ENCODE measurements at regions not wholly inside any gene's neighbourhood (a gene's known extent, or its start where the extent isn't known, plus 50 kb on each side); places are given as distances from the start of the nearest gene placed in this dataset.

GRCh38 chr18:61606068-61606660, 272.9 kb downstream of the CDH20 start:
- 75% methylated on average over 17 of the region's 17 CpGs for WGBS (ENCODE audit: insufficient coverage)
- H3K4me3 ChIP-seq (ENCODE audit: low read length): no peak overlapping the region
- ATAC-seq: no peak

GRCh38 chr18:61605376-61606067, 272.3 kb downstream of the CDH20 start:
- DNase-seq: no peak
- no peaks in the 10 kb centered on the region for H3K9me3 ChIP-seq (ENCODE audit: control insufficient read depth, insufficient read depth, low read length)
- H3K27ac ChIP-seq (ENCODE audit: low read length): no peak overlapping the region
- no peak overlapping the region for H3K4me3 ChIP-seq (ENCODE audit: low read length)
- H3K36me3 ChIP-seq (ENCODE audit: control insufficient read depth, insufficient read depth, low read length): no peaks in the 10 kb centered on the region
- no peak for ATAC-seq
- intact Hi-C loops (cut with micrococcal nuclease): no loop called here
- H3K27me3 ChIP-seq (ENCODE audit: control insufficient read depth, insufficient read depth, low read length): no peaks in the 10 kb centered on the region
- no peak overlapping the region for H3K27ac Mint-ChIP-seq
- H3K4me1 Mint-ChIP-seq: no peaks in the 10 kb centered on the region
- peaks cover 28 to 46% of the 10 kb centered on the region in 2 donors for H3K27me3 Mint-ChIP-seq (ENCODE audit: low read depth in 2 of 2)
- no peaks in the 10 kb centered on the region for H3K36me3 Mint-ChIP-seq
- TF ChIP-seq, protein P1, sequence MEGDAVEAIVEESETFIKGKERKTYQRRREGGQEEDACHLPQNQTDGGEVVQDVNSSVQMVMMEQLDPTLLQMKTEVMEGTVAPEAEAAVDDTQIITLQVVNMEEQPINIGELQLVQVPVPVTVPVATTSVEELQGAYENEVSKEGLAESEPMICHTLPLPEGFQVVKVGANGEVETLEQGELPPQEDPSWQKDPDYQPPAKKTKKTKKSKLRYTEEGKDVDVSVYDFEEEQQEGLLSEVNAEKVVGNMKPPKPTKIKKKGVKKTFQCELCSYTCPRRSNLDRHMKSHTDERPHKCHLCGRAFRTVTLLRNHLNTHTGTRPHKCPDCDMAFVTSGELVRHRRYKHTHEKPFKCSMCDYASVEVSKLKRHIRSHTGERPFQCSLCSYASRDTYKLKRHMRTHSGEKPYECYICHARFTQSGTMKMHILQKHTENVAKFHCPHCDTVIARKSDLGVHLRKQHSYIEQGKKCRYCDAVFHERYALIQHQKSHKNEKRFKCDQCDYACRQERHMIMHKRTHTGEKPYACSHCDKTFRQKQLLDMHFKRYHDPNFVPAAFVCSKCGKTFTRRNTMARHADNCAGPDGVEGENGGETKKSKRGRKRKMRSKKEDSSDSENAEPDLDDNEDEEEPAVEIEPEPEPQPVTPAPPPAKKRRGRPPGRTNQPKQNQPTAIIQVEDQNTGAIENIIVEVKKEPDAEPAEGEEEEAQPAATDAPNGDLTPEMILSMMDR (IDR thresholded peaks at IDR 0.05): no peak
- H3K4me3 Mint-ChIP-seq: no peak overlapping the region
- H3K4me1 ChIP-seq (ENCODE audit: control insufficient read depth, insufficient read depth, low read length): no peaks in the 10 kb centered on the region
- 83% methylated on average over 3 of the region's 3 CpGs for WGBS (ENCODE audit: insufficient coverage)
- no peaks in the 10 kb centered on the region for H3K9me3 Mint-ChIP-seq

More at GRCh38 chr18:61606068-61606660, 272.9 kb downstream of the CDH20 start:
- peaks cover 31 to 45% of the 10 kb centered on the region in 2 donors for H3K27me3 Mint-ChIP-seq (ENCODE audit: low read depth in 2 of 2)
- H3K27ac Mint-ChIP-seq: no peak overlapping the region
- Histone ChIP-seq H3K27ac (ENCODE audit: low read length) (no peak overlapping the region), H3K36me3 (ENCODE audit: control insufficient read depth, insufficient read depth, low read length) (no peaks in the 10 kb centered on the region), H3K4me1 (ENCODE audit: control insufficient read depth, insufficient read depth, low read length) (no peaks in the 10 kb centered on the region), H3K27me3 (ENCODE audit: control insufficient read depth, insufficient read depth, low read length) (no peaks in the 10 kb centered on the region), H3K9me3 (ENCODE audit: control insufficient read depth, insufficient read depth, low read length) (no peaks in the 10 kb centered on the region)
- H3K4me3 Mint-ChIP-seq: no peak overlapping the region
- no peaks in the 10 kb centered on the region for H3K36me3 Mint-ChIP-seq
- TF ChIP-seq, protein P1 (IDR thresholded peaks at IDR 0.05): no peak
- DNase-seq: no peak
- intact Hi-C loops (cut with micrococcal nuclease): no loop called here
- no peaks in the 10 kb centered on the region for H3K4me1 Mint-ChIP-seq
- H3K9me3 Mint-ChIP-seq: no peaks in the 10 kb centered on the region

Measured in natural killer cell (primary cell).